ENCODE measurements at regions not wholly inside any gene's neighbourhood (a gene's known extent, or its start where the extent isn't known, plus 50 kb on each side); places are given as distances from the start of the nearest gene placed in this dataset.
A peak's percentile ranks its signal among the peaks of the same experiment; 100 is the strongest.

- Mint-ChIP-seq H3K4me3 (no peak overlapping the region), H3K4me1 (peaks cover 7% of the 10 kb centered on the region), H3K9me3 (peaks cover 10% of the 10 kb centered on the region), H3K27me3 (no peaks in the 10 kb centered on the region), H3K36me3 (no peaks in the 10 kb centered on the region), H3K27ac (no peak overlapping the region)
- no peak for ATAC-seq (ENCODE audit: low read depth)
- no peak for DNase-seq (ENCODE audit: low spot score in 2 of 2)
Measured at GRCh38 chr19:28397800-28398199, 815.2 kb downstream of the UQCRFS1 start.

GRCh38 chr19:28397306-28397705 is 815.6 kb downstream of the UQCRFS1 start:
- peaks cover 7% of the 10 kb centered on the region for H3K4me1 Mint-ChIP-seq
- H3K27me3 Mint-ChIP-seq, result no peaks in the 10 kb centered on the region
- no peak overlapping the region for H3K4me3 Mint-ChIP-seq
- no peaks in the 10 kb centered on the region for H3K36me3 Mint-ChIP-seq
- DNase-seq (ENCODE audit: low spot score in 2 of 2) (no peak), ATAC-seq (ENCODE audit: low read depth) (no peak)
- no peak overlapping the region for H3K27ac Mint-ChIP-seq
- peaks cover 10% of the 10 kb centered on the region for H3K9me3 Mint-ChIP-seq

GRCh38 chr19:28396287-28396831 is 816.6 kb downstream of the UQCRFS1 start:
- H3K4me1 Mint-ChIP-seq, result peaks cover 7% of the 10 kb centered on the region
- DNase-seq (ENCODE audit: low spot score in 2 of 2) (no peak), ATAC-seq (ENCODE audit: low read depth) (no peak)
- no peaks in the 10 kb centered on the region for H3K36me3 Mint-ChIP-seq
- no peak overlapping the region for H3K4me3 Mint-ChIP-seq
- peaks cover 10% of the 10 kb centered on the region for H3K9me3 Mint-ChIP-seq
- H3K27me3 Mint-ChIP-seq, result no peaks in the 10 kb centered on the region
- H3K27ac Mint-ChIP-seq, result no peak overlapping the region

- Mint-ChIP-seq H3K36me3 (no peaks in the 10 kb centered on the region), H3K9me3 (peaks cover 11% of the 10 kb centered on the region), H3K4me3 (no peak overlapping the region), H3K27me3 (no peaks in the 10 kb centered on the region), H3K4me1 (peaks cover 7% of the 10 kb centered on the region), H3K27ac (no peak overlapping the region)
- no peak for DNase-seq (ENCODE audit: low spot score in 2 of 2)
- no peak for ATAC-seq (ENCODE audit: low read depth)
Measured at GRCh38 chr19:28394725-28395124, 818.2 kb downstream of the UQCRFS1 start.

- Mint-ChIP-seq H3K27ac (no peak overlapping the region), H3K36me3 (no peaks in the 10 kb centered on the region), H3K4me3 (no peak overlapping the region), H3K9me3 (peaks cover 6% of the 10 kb centered on the region), H3K4me1 (peaks cover 7% of the 10 kb centered on the region), H3K27me3 (no peaks in the 10 kb centered on the region)
- no peak for DNase-seq (ENCODE audit: low spot score in 2 of 2)
- ATAC-seq (ENCODE audit: low read depth), result peak; percentile 27
Measured at GRCh38 chr19:28393574-28394336, 819.2 kb downstream of the UQCRFS1 start.

GRCh38 chr19:28388988-28389387 is 824.0 kb downstream of the UQCRFS1 start:
- ATAC-seq (ENCODE audit: low read depth) (no peak), DNase-seq (ENCODE audit: low spot score in 2 of 2) (no peak)
- Mint-ChIP-seq H3K27ac (no peak overlapping the region), H3K4me3 (no peak overlapping the region), H3K36me3 (no peaks in the 10 kb centered on the region), H3K9me3 (peaks cover 11% of the 10 kb centered on the region), H3K4me1 (peaks cover 3% of the 10 kb centered on the region), H3K27me3 (no peaks in the 10 kb centered on the region)

GRCh38 chr19:28387507-28387906 is 825.4 kb downstream of the UQCRFS1 start:
- Mint-ChIP-seq H3K27me3 (no peaks in the 10 kb centered on the region), H3K4me3 (no peak overlapping the region), H3K9me3 (peaks cover 8% of the 10 kb centered on the region), H3K36me3 (no peaks in the 10 kb centered on the region), H3K4me1 (no peaks in the 10 kb centered on the region), H3K27ac (no peak overlapping the region)
- DNase-seq (ENCODE audit: low spot score in 2 of 2) (no peak), ATAC-seq (ENCODE audit: low read depth) (no peak)

- no peaks in the 10 kb centered on the region for H3K36me3 Mint-ChIP-seq
- no peak overlapping the region for H3K27ac Mint-ChIP-seq
- ATAC-seq (ENCODE audit: low read depth), result no peak
- no peaks in the 10 kb centered on the region for H3K4me1 Mint-ChIP-seq
- no peak for DNase-seq (ENCODE audit: low spot score in 2 of 2)
- H3K9me3 Mint-ChIP-seq, result peaks cover 10% of the 10 kb centered on the region
- H3K27me3 Mint-ChIP-seq, result no peaks in the 10 kb centered on the region
- H3K4me3 Mint-ChIP-seq, result no peak overlapping the region
Measured at GRCh38 chr19:28386470-28386869, 826.5 kb downstream of the UQCRFS1 start.

- DNase-seq (ENCODE audit: low spot score in 2 of 2) (no peak), ATAC-seq (ENCODE audit: low read depth) (no peak)
- Mint-ChIP-seq H3K27me3 (no peaks in the 10 kb centered on the region), H3K36me3 (no peaks in the 10 kb centered on the region), H3K4me3 (no peak overlapping the region), H3K9me3 (peaks cover 10% of the 10 kb centered on the region), H3K27ac (no peak overlapping the region), H3K4me1 (no peaks in the 10 kb centered on the region)
Measured at GRCh38 chr19:28386066-28386465, 826.9 kb downstream of the UQCRFS1 start.

- no peak overlapping the region for H3K27ac Mint-ChIP-seq
- no peaks in the 10 kb centered on the region for H3K27me3 Mint-ChIP-seq
- peaks cover 6% of the 10 kb centered on the region for H3K9me3 Mint-ChIP-seq
- no peaks in the 10 kb centered on the region for H3K36me3 Mint-ChIP-seq
- no peak for DNase-seq (ENCODE audit: low spot score in 2 of 2)
- H3K4me3 Mint-ChIP-seq, result no peak overlapping the region
- no peaks in the 10 kb centered on the region for H3K4me1 Mint-ChIP-seq
- no peak for ATAC-seq (ENCODE audit: low read depth)
Measured at GRCh38 chr19:28377077-28377476, 835.9 kb downstream of the UQCRFS1 start.

GRCh38 chr19:28374971-28375370 is 838.0 kb downstream of the UQCRFS1 start:
- no peaks in the 10 kb centered on the region for H3K27me3 Mint-ChIP-seq
- H3K4me1 Mint-ChIP-seq, result no peaks in the 10 kb centered on the region
- DNase-seq (ENCODE audit: low spot score in 2 of 2) (no peak), ATAC-seq (ENCODE audit: low read depth) (no peak)
- H3K4me3 Mint-ChIP-seq, result no peak overlapping the region
- no peaks in the 10 kb centered on the region for H3K36me3 Mint-ChIP-seq
- peaks cover 8% of the 10 kb centered on the region for H3K9me3 Mint-ChIP-seq
- no peak overlapping the region for H3K27ac Mint-ChIP-seq

GRCh38 chr19:28372576-28373247 is 840.2 kb downstream of the UQCRFS1 start:
- no peak overlapping the region for H3K4me3 Mint-ChIP-seq
- no peak overlapping the region for H3K27ac Mint-ChIP-seq
- DNase-seq (ENCODE audit: low spot score in 2 of 2), result no peak
- peaks cover 6% of the 10 kb centered on the region for H3K9me3 Mint-ChIP-seq
- no peak for ATAC-seq (ENCODE audit: low read depth)
- H3K36me3 Mint-ChIP-seq, result no peaks in the 10 kb centered on the region
- H3K4me1 Mint-ChIP-seq, result no peaks in the 10 kb centered on the region
- H3K27me3 Mint-ChIP-seq, result no peaks in the 10 kb centered on the region

- Mint-ChIP-seq H3K4me1 (no peaks in the 10 kb centered on the region), H3K27ac (no peak overlapping the region), H3K9me3 (peaks cover 12% of the 10 kb centered on the region), H3K27me3 (no peaks in the 10 kb centered on the region), H3K4me3 (no peak overlapping the region), H3K36me3 (no peaks in the 10 kb centered on the region)
- ATAC-seq (ENCODE audit: low read depth), result no peak
- no peak for DNase-seq (ENCODE audit: low spot score in 2 of 2)
Measured at GRCh38 chr19:28367146-28367545, 845.8 kb downstream of the UQCRFS1 start.

- H3K4me1 Mint-ChIP-seq, result no peaks in the 10 kb centered on the region
- no peaks in the 10 kb centered on the region for H3K27me3 Mint-ChIP-seq
- no peak for DNase-seq (ENCODE audit: low spot score in 2 of 2)
- peaks cover 11% of the 10 kb centered on the region for H3K9me3 Mint-ChIP-seq
- no peak overlapping the region for H3K27ac Mint-ChIP-seq
- H3K36me3 Mint-ChIP-seq, result no peaks in the 10 kb centered on the region
- no peak overlapping the region for H3K4me3 Mint-ChIP-seq
- no peak for ATAC-seq (ENCODE audit: low read depth)
Measured at GRCh38 chr19:28363254-28363653, 849.7 kb downstream of the UQCRFS1 start.

Measured in memory B cell (primary cell).